Prostate gland (tissue), 2 donors: ENCODE measurements at regions not wholly inside any gene's neighbourhood (a gene's known extent, or its start where the extent isn't known, plus 50 kb on each side); places are given as distances from the start of the nearest gene placed in this dataset.

Source experiments
- POLR2A ChIP-seq: fragments of 450-650 bp; IDR thresholded peaks from one replicate; pipeline ENCODE4 v1.6.1; 2016; ENCODE audit warnings: antibody characterized with exemption, mild to moderate bottlenecking
- POLR2AphosphoS5 ChIP-seq: sonication (generic); formaldehyde crosslinking; IDR thresholded peaks from one replicate; pipeline ENCODE4 v1.6.1; 2017; ENCODE audit warnings: antibody characterized with exemption
- TF ChIP-seq, protein P1 (sequence below), 4 experiments: fragments of 200-600 bp in 2 of 4; fragments of 450-650 bp in 2 of 4; sonication (generic) in 2 of 4; IDR thresholded peaks; 1 replicate in 3 of 4; 2 replicates in 1 of 4; pipeline ENCODE4 v1.5.1; 2016 to 2019; ENCODE audit warnings: antibody characterized with exemption in 4 of 4, mild to moderate bottlenecking in 2 of 4, moderate library complexity in 2 of 4

DNA sequence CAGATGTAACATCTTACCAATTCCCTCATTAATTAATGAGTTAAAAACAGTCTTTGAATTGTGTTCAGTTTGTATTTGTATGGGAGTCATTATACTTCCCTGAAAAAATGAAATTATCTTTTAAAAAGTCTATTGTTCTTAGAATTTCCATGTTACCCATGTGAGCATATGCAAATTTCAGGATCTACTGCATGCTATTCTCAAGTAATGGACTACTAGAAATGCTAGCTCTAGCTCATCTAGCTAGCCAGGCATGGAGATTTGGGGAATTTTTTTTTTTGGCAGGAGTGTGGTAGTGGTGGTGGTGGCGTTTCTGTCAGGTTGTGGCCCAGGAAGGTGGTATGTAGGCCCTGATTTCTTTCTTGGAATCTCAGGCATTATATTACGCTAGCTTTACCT is 218.4 kb downstream of the AEBP2 start:
- TF ChIP-seq, protein P1, sequence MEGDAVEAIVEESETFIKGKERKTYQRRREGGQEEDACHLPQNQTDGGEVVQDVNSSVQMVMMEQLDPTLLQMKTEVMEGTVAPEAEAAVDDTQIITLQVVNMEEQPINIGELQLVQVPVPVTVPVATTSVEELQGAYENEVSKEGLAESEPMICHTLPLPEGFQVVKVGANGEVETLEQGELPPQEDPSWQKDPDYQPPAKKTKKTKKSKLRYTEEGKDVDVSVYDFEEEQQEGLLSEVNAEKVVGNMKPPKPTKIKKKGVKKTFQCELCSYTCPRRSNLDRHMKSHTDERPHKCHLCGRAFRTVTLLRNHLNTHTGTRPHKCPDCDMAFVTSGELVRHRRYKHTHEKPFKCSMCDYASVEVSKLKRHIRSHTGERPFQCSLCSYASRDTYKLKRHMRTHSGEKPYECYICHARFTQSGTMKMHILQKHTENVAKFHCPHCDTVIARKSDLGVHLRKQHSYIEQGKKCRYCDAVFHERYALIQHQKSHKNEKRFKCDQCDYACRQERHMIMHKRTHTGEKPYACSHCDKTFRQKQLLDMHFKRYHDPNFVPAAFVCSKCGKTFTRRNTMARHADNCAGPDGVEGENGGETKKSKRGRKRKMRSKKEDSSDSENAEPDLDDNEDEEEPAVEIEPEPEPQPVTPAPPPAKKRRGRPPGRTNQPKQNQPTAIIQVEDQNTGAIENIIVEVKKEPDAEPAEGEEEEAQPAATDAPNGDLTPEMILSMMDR (IDR thresholded peaks at IDR 0.05) = no peak
- TF ChIP-seq POLR2A = no peak
- no peak for TF ChIP-seq POLR2AphosphoS5
